PC-9 (cell line): ENCODE measurements at regions not wholly inside any gene's neighbourhood (a gene's known extent, or its start where the extent isn't known, plus 50 kb on each side); places are given as distances from the start of the nearest gene placed in this dataset.

Source experiments
- BruUV-seq: library from RNA; stranded (reverse); fragments of 400-500 nt; replicated peaks from 2 replicates; lab custom pipeline; 2021; lab: Mats Ljungman, UMichigan
- CTCF ChIA-PET: fragments of 300-600 bp; sonication (Branson Sonifier 250); formaldehyde crosslinking; loops from one replicate; lab custom pipeline; 2022; ENCODE audit warnings: antibody characterized with exemption; lab: Charles Lee
- POLR2A ChIA-PET: fragments of 300-600 bp; sonication (Branson Sonifier 250); formaldehyde crosslinking; loops from one replicate; lab custom pipeline; 2022; ENCODE audit warnings: antibody characterized with exemption; ENCODE audit not compliant: unreplicated experiment; lab: Charles Lee
- DNase-seq, 2 experiments: peaks; one replicate each; pipeline versions ENCODE4 v3.0.0 to v3.0.0-alpha.2; 2015 to 2022; ENCODE audit warnings: mixed read lengths in 1 of 2
- H2AFZ ChIP-seq: fragments of 200-600 bp; sonication (generic); 2 replicates; pipeline ENCODE4 v1.8.1; 2017; ENCODE audit warnings: antibody characterized with exemption
- H3F3A ChIP-seq: fragments of 200-600 bp; sonication (generic); 2 replicates; pipeline ENCODE4 v1.8.1; 2017; ENCODE audit warnings: antibody characterized with exemption, mild to moderate bottlenecking, low read depth; ENCODE audit not compliant: insufficient read depth
- H3K27ac ChIP-seq: fragments of 200-600 bp; sonication (generic); 2 replicates; pipeline ENCODE4 v1.6.1; 2016; ENCODE audit warnings: mixed run types
- H3K27me3 ChIP-seq: fragments of 200-600 bp; sonication (generic); 2 replicates; pipeline ENCODE4 v1.6.1; 2016; ENCODE audit warnings: low read depth, mixed run types; ENCODE audit not compliant: insufficient read depth
- H3K36me3 ChIP-seq: fragments of 200-600 bp; sonication (generic); 2 replicates; pipeline ENCODE4 v1.6.1; 2016; ENCODE audit warnings: low read depth, mixed run types
- H3K4me1 ChIP-seq: fragments of 200-600 bp; sonication (generic); replicated peaks from 2 replicates; pipeline ENCODE4 v1.6.1; 2016; ENCODE audit warnings: mixed run types; ENCODE audit not compliant: insufficient read depth
- H3K4me2 ChIP-seq: fragments of 200-600 bp; sonication (generic); 2 replicates; pipeline ENCODE4 v1.6.1; 2017; ENCODE audit warnings: mixed run types
- H3K4me3 ChIP-seq: fragments of 200-600 bp; sonication (generic); 2 replicates; pipeline ENCODE4 v1.6.1; 2016; ENCODE audit warnings: mixed run types
- H3K79me2 ChIP-seq: fragments of 200-600 bp; sonication (generic); 2 replicates; pipeline ENCODE4 v1.6.1; 2017; ENCODE audit warnings: low read depth, mixed run types
- H3K9me2 ChIP-seq: fragments of 200-600 bp; sonication (generic); 2 replicates; pipeline ENCODE4 v1.8.1; 2017; ENCODE audit warnings: mild to moderate bottlenecking; ENCODE audit not compliant: insufficient read depth
- H3K9me3 ChIP-seq: fragments of 200-600 bp; sonication (generic); 2 replicates; pipeline ENCODE4 v1.8.1; 2016; ENCODE audit warnings: low read depth; ENCODE audit not compliant: insufficient read depth
- H4K20me1 ChIP-seq: fragments of 200-600 bp; sonication (generic); 2 replicates; pipeline ENCODE4 v1.8.1; 2017; ENCODE audit not compliant: insufficient read depth
- EZH2 ChIP-seq: fragments of 200-600 bp; sonication (generic); IDR thresholded peaks from 2 replicates; pipeline ENCODE4 v1.8.0; 2017; ENCODE audit warnings: antibody characterized with exemption, low read depth
- intact Hi-C: fragments of 100-400 bp; cut with micrococcal nuclease; formaldehyde crosslinking; loops from one replicate; pipeline ENCODE4 v1.10.0; 2022; ENCODE audit not compliant: unreplicated experiment
- TF ChIP-seq, protein P1 (sequence below): fragments of 200-600 bp; sonication (generic); conservative IDR thresholded peaks from 2 replicates; pipeline ENCODE4 v1.6.1; 2017; ENCODE audit warnings: mixed run types, antibody characterized with exemption, mild to moderate bottlenecking, moderate library complexity

GRCh38 chr10:62623223-62623622 lies 181.3 kb upstream of the ADO start:
- H3K36me3 ChIP-seq, result no peaks in the 10 kb centered on the region
- no peaks in the 10 kb centered on the region for H3K27me3 ChIP-seq
- H3K9me2 ChIP-seq, result no peaks in the 10 kb centered on the region
- H3K27ac ChIP-seq, result no peak overlapping the region
- TF ChIP-seq, protein P1, sequence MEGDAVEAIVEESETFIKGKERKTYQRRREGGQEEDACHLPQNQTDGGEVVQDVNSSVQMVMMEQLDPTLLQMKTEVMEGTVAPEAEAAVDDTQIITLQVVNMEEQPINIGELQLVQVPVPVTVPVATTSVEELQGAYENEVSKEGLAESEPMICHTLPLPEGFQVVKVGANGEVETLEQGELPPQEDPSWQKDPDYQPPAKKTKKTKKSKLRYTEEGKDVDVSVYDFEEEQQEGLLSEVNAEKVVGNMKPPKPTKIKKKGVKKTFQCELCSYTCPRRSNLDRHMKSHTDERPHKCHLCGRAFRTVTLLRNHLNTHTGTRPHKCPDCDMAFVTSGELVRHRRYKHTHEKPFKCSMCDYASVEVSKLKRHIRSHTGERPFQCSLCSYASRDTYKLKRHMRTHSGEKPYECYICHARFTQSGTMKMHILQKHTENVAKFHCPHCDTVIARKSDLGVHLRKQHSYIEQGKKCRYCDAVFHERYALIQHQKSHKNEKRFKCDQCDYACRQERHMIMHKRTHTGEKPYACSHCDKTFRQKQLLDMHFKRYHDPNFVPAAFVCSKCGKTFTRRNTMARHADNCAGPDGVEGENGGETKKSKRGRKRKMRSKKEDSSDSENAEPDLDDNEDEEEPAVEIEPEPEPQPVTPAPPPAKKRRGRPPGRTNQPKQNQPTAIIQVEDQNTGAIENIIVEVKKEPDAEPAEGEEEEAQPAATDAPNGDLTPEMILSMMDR, result no peak
- TF ChIP-seq EZH2, result no peak
- no peak overlapping the region for H3K4me3 ChIP-seq
- CTCF ChIA-PET, result no interaction called here
- H3K4me1 ChIP-seq, result no peaks in the 10 kb centered on the region
- no peak overlapping the region for H3K4me2 ChIP-seq
- POLR2A ChIA-PET, result no interaction called here
- H2AFZ ChIP-seq, result no peak overlapping the region
- H3K79me2 ChIP-seq, result no peaks in the 10 kb centered on the region
- no peaks in the 10 kb centered on the region for H3F3A ChIP-seq
- intact Hi-C loops, result no loop called here
- H3K9me3 ChIP-seq, result no peaks in the 10 kb centered on the region
- DNase-seq, result no peak
- BruUV-seq, result no TSS peak
- no peaks in the 10 kb centered on the region for H4K20me1 ChIP-seq

DNA sequence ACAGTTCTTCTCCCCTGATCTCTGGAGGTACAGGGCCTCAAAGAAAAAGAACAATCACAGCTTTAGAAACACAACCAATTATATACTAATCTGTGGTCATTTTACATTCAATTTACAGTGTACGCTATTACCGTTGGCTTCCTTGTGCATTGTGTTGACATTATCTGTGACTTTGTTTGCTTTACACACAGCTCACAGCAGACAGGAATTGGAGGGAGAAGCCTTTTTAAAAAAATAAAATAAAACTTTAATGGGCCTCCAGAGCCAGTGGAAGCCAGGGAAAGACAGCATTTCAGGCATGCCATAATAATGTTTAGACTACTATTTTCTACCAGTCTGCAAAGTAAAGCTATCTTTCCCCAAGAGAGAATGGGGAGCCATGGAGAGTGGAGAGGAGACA lies 179.0 kb upstream of the ADO start:
- ChIA-PET CTCF (no interaction called here), POLR2A (no interaction called here)
- no peak overlapping the region for H3K27ac ChIP-seq
- H3K27me3 ChIP-seq, result no peaks in the 10 kb centered on the region
- no peaks in the 10 kb centered on the region for H3F3A ChIP-seq
- H4K20me1 ChIP-seq, result no peaks in the 10 kb centered on the region
- H3K4me1 ChIP-seq, result no peaks in the 10 kb centered on the region
- no TSS peak for BruUV-seq
- H3K79me2 ChIP-seq, result no peaks in the 10 kb centered on the region
- no peaks in the 10 kb centered on the region for H3K9me2 ChIP-seq
- TF ChIP-seq, protein P1, result no peak
- no peak for TF ChIP-seq EZH2
- no peak overlapping the region for H2AFZ ChIP-seq
- no peak overlapping the region for H3K4me2 ChIP-seq
- intact Hi-C loops, result no loop called here
- H3K9me3 ChIP-seq, result no peaks in the 10 kb centered on the region
- no peaks in the 10 kb centered on the region for H3K36me3 ChIP-seq
- DNase-seq, result no peak
- H3K4me3 ChIP-seq, result no peak overlapping the region

- Histone ChIP-seq H3K9me2 (no peaks in the 10 kb centered on the region), H3K4me1 (no peaks in the 10 kb centered on the region), H3K4me3 (no peak overlapping the region), H3K27me3 (no peaks in the 10 kb centered on the region), H3K4me2 (no peak overlapping the region), H3F3A (no peaks in the 10 kb centered on the region), H3K9me3 (no peaks in the 10 kb centered on the region), H3K36me3 (no peaks in the 10 kb centered on the region), H4K20me1 (no peaks in the 10 kb centered on the region), H3K79me2 (no peaks in the 10 kb centered on the region), H2AFZ (no peak overlapping the region), H3K27ac (no peak overlapping the region)
- no TSS peak for BruUV-seq
- POLR2A ChIA-PET, result no interaction called here
- DNase-seq, result no peak
- no peak for TF ChIP-seq EZH2
- TF ChIP-seq, protein P1, result no peak
- CTCF ChIA-PET, result no interaction called here
- intact Hi-C loops, result no loop called here
Measured at GRCh38 chr10:62626079-62626478, 178.4 kb upstream of the ADO start.
